ENCODE measurements at regions not wholly inside any gene's neighbourhood (a gene's known extent, or its start where the extent isn't known, plus 50 kb on each side); places are given as distances from the start of the nearest gene placed in this dataset.

- Mint-ChIP-seq H3K9me3 (peaks cover 9% of the 10 kb centered on the region), H3K36me3 (no peaks in the 10 kb centered on the region), H3K4me1 (peaks cover 6% of the 10 kb centered on the region), H3K27ac (no peak overlapping the region), H3K4me3 (no peak overlapping the region), H3K27me3 (peaks cover 3% of the 10 kb centered on the region)
- DNase-seq, result no peak
- no peak for ATAC-seq (ENCODE audit: low read depth)
- POLR2A ChIA-PET, result no interaction called here
Observed at GRCh38 chr5:67255881-67256280, 59.3 kb upstream of the CD180 start.

GRCh38 chr5:67253911-67254310 is 57.3 kb upstream of the CD180 start:
- POLR2A ChIA-PET, result no interaction called here

GRCh38 chr5:67249590-67249895 is 52.9 kb upstream of the CD180 start:
- DNase-seq, result no peak
- Mint-ChIP-seq H3K4me1 (peaks cover 9% of the 10 kb centered on the region), H3K27ac (no peak overlapping the region), H3K36me3 (no peaks in the 10 kb centered on the region), H3K4me3 (no peak overlapping the region), H3K27me3 (no peaks in the 10 kb centered on the region), H3K9me3 (peaks cover 10% of the 10 kb centered on the region)
- POLR2A ChIA-PET, result no interaction called here
- no peak for ATAC-seq (ENCODE audit: low read depth)

More at GRCh38 chr5:67253911-67254310, 57.3 kb upstream of the CD180 start:
- peaks cover 11% of the 10 kb centered on the region for H3K9me3 Mint-ChIP-seq
- H3K4me1 Mint-ChIP-seq, result peaks cover 4% of the 10 kb centered on the region
- no peak for DNase-seq
- ATAC-seq (ENCODE audit: low read depth), result no peak
- peaks cover 3% of the 10 kb centered on the region for H3K27me3 Mint-ChIP-seq
- H3K27ac Mint-ChIP-seq, result no peak overlapping the region
- H3K36me3 Mint-ChIP-seq, result no peaks in the 10 kb centered on the region
- H3K4me3 Mint-ChIP-seq, result no peak overlapping the region

GRCh38 chr5:67248703-67249589 is 52.3 kb upstream of the CD180 start:
- Mint-ChIP-seq H3K4me3 (no peak overlapping the region), H3K36me3 (no peaks in the 10 kb centered on the region), H3K4me1 (peaks cover 9% of the 10 kb centered on the region), H3K9me3 (peaks cover 10% of the 10 kb centered on the region), H3K27ac (no peak overlapping the region), H3K27me3 (no peaks in the 10 kb centered on the region)
- DNase-seq, result no peak
- ATAC-seq (ENCODE audit: low read depth), result no peak
- POLR2A ChIA-PET, result interaction anchor here (0.5 kb wide), 1 partner anchor 345 kb away, joined by 3 read pairs; no protein-coding TSS in a partner anchor

- Mint-ChIP-seq H3K36me3 (peaks cover 3% of the 10 kb centered on the region), H3K4me1 (peaks cover 12% of the 10 kb centered on the region), H3K9me3 (peaks cover 2% of the 10 kb centered on the region), H3K4me3 (no peak overlapping the region), H3K27me3 (no peaks in the 10 kb centered on the region), H3K27ac (no peak overlapping the region)
- DNase-seq (no peak), ATAC-seq (ENCODE audit: low read depth) (no peak)
- POLR2A ChIA-PET, result no interaction called here
Observed at GRCh38 chr5:67246546-67247268, 50.1 kb upstream of the CD180 start.
